Stimulated activated CD8-positive, alpha-beta memory T cell treated with anti-CD3 and anti-CD28 coated beads, Interleukin-2, amount 100 ng/mL, for 1 hour (primary cell): ENCODE measurements at regions not wholly inside any gene's neighbourhood (a gene's known extent, or its start where the extent isn't known, plus 50 kb on each side); places are given as distances from the start of the nearest gene placed in this dataset.

Experiments used
- DNase-seq, 2 donors: peaks; one replicate each; pipeline ENCODE4 v3.0.0-alpha.2; 2020; ENCODE audit warnings: low read depth in 2 of 2

- DNase-seq, result no peak
Measured at GRCh38 chr12:14148489-14149270, 167.3 kb upstream of the GRIN2B start.

GRCh38 chr12:14153803-14154202, 172.4 kb upstream of the GRIN2B start:
- no peak for DNase-seq

- no peak for DNase-seq
Measured at GRCh38 chr12:14156606-14157005, 175.2 kb upstream of the GRIN2B start.

GRCh38 chr12:14157088-14157747, 175.8 kb upstream of the GRIN2B start:
- DNase-seq, result no peak

GRCh38 chr12:14164266-14164665, 182.9 kb upstream of the GRIN2B start:
- DNase-seq, result no peak

GRCh38 chr12:14167005-14167628, 185.7 kb upstream of the GRIN2B start:
- no peak for DNase-seq

GRCh38 chr12:14169281-14169680, 187.9 kb upstream of the GRIN2B start:
- no peak for DNase-seq

GRCh38 chr12:14171106-14171505, 189.7 kb upstream of the GRIN2B start:
- no peak for DNase-seq

GRCh38 chr12:14175206-14175605, 190.3 kb upstream of the ATF7IP start:
- no peak for DNase-seq

- no peak for DNase-seq
Measured at GRCh38 chr12:14185427-14186192, 179.9 kb upstream of the ATF7IP start.

- DNase-seq, result no peak
Measured at GRCh38 chr12:14186193-14186502, 179.3 kb upstream of the ATF7IP start.

- DNase-seq, result no peak
Measured at GRCh38 chr12:14187002-14187401, 178.5 kb upstream of the ATF7IP start.

- DNase-seq, result no peak
Measured at GRCh38 chr12:14187966-14188365, 177.5 kb upstream of the ATF7IP start.

GRCh38 chr12:14188744-14189143, 176.7 kb upstream of the ATF7IP start:
- no peak for DNase-seq

GRCh38 chr12:14190694-14191093, 174.8 kb upstream of the ATF7IP start:
- no peak for DNase-seq

GRCh38 chr12:14191612-14192011, 173.9 kb upstream of the ATF7IP start:
- DNase-seq, result no peak

GRCh38 chr12:14193639-14194038, 171.8 kb upstream of the ATF7IP start:
- no peak for DNase-seq

- no peak for DNase-seq
Measured at GRCh38 chr12:14194572-14194971, 170.9 kb upstream of the ATF7IP start.

- DNase-seq, result no peak
Measured at GRCh38 chr12:14199455-14200198, 165.9 kb upstream of the ATF7IP start.

- DNase-seq, result no peak
Measured at GRCh38 chr12:14200598-14200997, 164.9 kb upstream of the ATF7IP start.

GRCh38 chr12:14201291-14201690, 164.2 kb upstream of the ATF7IP start:
- DNase-seq, result no peak
